Esophagus squamous epithelium (tissue), 4 donors: ENCODE measurements at regions not wholly inside any gene's neighbourhood (a gene's known extent, or its start where the extent isn't known, plus 50 kb on each side); places are given as distances from the start of the nearest gene placed in this dataset.
"Not testable (repeated sequence)": the region's sequence is repeated elsewhere in the genome, so short reads cannot be mapped to it uniquely, and the experiment has no call there.

ENCODE experiments used
- CTCF ChIP-seq, 6 experiments: fragments of 450-650 bp in 4 of 6; fragments of 200-600 bp in 2 of 6; sonication (generic) in 2 of 6; IDR thresholded peaks; one replicate each; pipeline ENCODE4 v1.5.1; 2016 to 2019; ENCODE audit warnings: antibody characterized with exemption in 6 of 6, mild to moderate bottlenecking in 4 of 6, moderate library complexity in 4 of 6
- POLR2A ChIP-seq, 4 donors: fragments of 450-650 bp; IDR thresholded peaks; one replicate each; pipeline ENCODE4 v1.6.1; 2017; ENCODE audit warnings: antibody characterized with exemption in 4 of 4, mild to moderate bottlenecking in 4 of 4, moderate library complexity in 3 of 4

GRCh38 chr5:97301181-97301580 lies 118.1 kb upstream of the RIOK2 start:
- not testable (repeated sequence) for TF ChIP-seq CTCF, POLR2A (IDR thresholded peaks at IDR 0.05)
